ENCODE measurements at regions not wholly inside any gene's neighbourhood (a gene's known extent, or its start where the extent isn't known, plus 50 kb on each side); places are given as distances from the start of the nearest gene placed in this dataset.

GRCh38 chr18:55861266-55861665 is 273.3 kb upstream of the TCF4 start:
- ChIA-PET POLR2A (ENCODE audit: unreplicated experiment) (no interaction called here), CTCF (interaction anchor here (0.7 to 1.6 kb wide), 4 partner anchors 8 to 1787 kb away, joined by 3 to 4 read pairs (median 4); no protein-coding TSS in a partner anchor)
- Histone ChIP-seq H3K79me1 (ENCODE audit: low read depth in 1 of 2, low read length in 2 of 2) (no peaks in the 10 kb centered on the region), H2BK15ac (ENCODE audit: low read depth, low read length) (peak overlapping the region; percentile 94; the same call in 1 of the 3 replicates), H3K14ac (replicated peaks; ENCODE audit: low read depth, low read length) (peak overlapping the region; percentile 88), H3K27ac (ENCODE audit: insufficient read depth, low read length) (no peak overlapping the region), H4K5ac (ENCODE audit: low read depth, low read length) (peak overlapping the region; percentile 45; the same call in 1 of the 2 replicates), H2BK5ac (ENCODE audit: low read depth, low read length, poor library complexity, severe bottlenecking) (peak overlapping the region; percentile 64), H3K18ac (ENCODE audit: low read depth, low read length) (peak overlapping the region; percentile 58; the same call in 1 of the 2 replicates), H2AFZ (replicated peaks; ENCODE audit: low read length, poor library complexity) (peak overlapping the region; percentile 78), H3K9me1 (ENCODE audit: insufficient read depth, low read length) (peaks cover 10% of the 10 kb centered on the region; the same call in 1 of the 2 replicates), H2BK120ac (ENCODE audit: low read depth, low read length) (peak overlapping the region; percentile 88), H4K20me1 (ENCODE audit: insufficient read depth, low read length) (no peaks in the 10 kb centered on the region), H2AK9ac (replicated peaks; ENCODE audit: low read depth, low read length, poor library complexity) (no peak overlapping the region), H3K23ac (ENCODE audit: low read depth, low read length) (no peak overlapping the region; the same call in 1 of the 2 replicates), H3K56ac (ENCODE audit: extremely low read depth, insufficient read depth, low read length) (no peak overlapping the region), H3K36me3 (ENCODE audit: control insufficient read depth, insufficient read depth, low read length) (no peaks in the 10 kb centered on the region), H3K4me2 (ENCODE audit: low read depth, low read length) (no peak overlapping the region), H3K27me3 (ENCODE audit: control insufficient read depth, insufficient read depth, low read length) (no peaks in the 10 kb centered on the region), H3K9ac (ENCODE audit: low read depth, low read length) (no peak overlapping the region), H3K4me1 (ENCODE audit: control insufficient read depth, insufficient read depth, low read length) (no peaks in the 10 kb centered on the region), H2AK5ac (ENCODE audit: low read depth, low read length) (peak overlapping the region; percentile 97), H3K4me3 (ENCODE audit: insufficient read depth, low read depth, low read length) (no peak overlapping the region), H2BK20ac (ENCODE audit: low read depth, low read length) (peak overlapping the region; percentile 96), H3K4ac (ENCODE audit: low read depth, low read length) (peak overlapping the region; percentile 92), H3K9me3 (ENCODE audit: control insufficient read depth, insufficient read depth, low read length) (no peaks in the 10 kb centered on the region), H4K8ac (ENCODE audit: low read depth in 2 of 2, low read length in 2 of 2) (peak overlapping the region in 1 of 2 experiments; percentile 82; a peak in 1 of 4 replicates), H4K91ac (ENCODE audit: insufficient read depth, low read depth, low read length) (peak overlapping the region; percentile 83)
- TF ChIP-seq, protein P1, sequence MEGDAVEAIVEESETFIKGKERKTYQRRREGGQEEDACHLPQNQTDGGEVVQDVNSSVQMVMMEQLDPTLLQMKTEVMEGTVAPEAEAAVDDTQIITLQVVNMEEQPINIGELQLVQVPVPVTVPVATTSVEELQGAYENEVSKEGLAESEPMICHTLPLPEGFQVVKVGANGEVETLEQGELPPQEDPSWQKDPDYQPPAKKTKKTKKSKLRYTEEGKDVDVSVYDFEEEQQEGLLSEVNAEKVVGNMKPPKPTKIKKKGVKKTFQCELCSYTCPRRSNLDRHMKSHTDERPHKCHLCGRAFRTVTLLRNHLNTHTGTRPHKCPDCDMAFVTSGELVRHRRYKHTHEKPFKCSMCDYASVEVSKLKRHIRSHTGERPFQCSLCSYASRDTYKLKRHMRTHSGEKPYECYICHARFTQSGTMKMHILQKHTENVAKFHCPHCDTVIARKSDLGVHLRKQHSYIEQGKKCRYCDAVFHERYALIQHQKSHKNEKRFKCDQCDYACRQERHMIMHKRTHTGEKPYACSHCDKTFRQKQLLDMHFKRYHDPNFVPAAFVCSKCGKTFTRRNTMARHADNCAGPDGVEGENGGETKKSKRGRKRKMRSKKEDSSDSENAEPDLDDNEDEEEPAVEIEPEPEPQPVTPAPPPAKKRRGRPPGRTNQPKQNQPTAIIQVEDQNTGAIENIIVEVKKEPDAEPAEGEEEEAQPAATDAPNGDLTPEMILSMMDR (conservative IDR thresholded peaks at IDR 0.05; ENCODE audit: low read depth, low read length), result peak; percentile 54
- TF ChIP-seq MAFK (IDR thresholded peaks at IDR 0.05; ENCODE audit: low read depth, low read length) (no peak), MAZ (IDR thresholded peaks at IDR 0.05; ENCODE audit: borderline replicate concordance, low read depth, low read length) (no peak), SMC3 (IDR thresholded peaks at IDR 0.05; ENCODE audit: low read depth, low read length) (peak; percentile 56), NFE2L2 (IDR thresholded peaks at IDR 0.05; ENCODE audit: low read depth, low read length) (no peak), RAD21 (IDR thresholded peaks at IDR 0.05; ENCODE audit: low read length) (peak; percentile 58), RCOR1 (IDR thresholded peaks at IDR 0.05; ENCODE audit: insufficient replicate concordance, low read length) (no peak), CEBPB (IDR thresholded peaks at IDR 0.05; ENCODE audit: low read depth, low read length) (no peak)
- DNase-seq, result peak; percentile 60
- in situ Hi-C loops (cut with MboI; ENCODE audit: low sequenced_read_pairs), result no loop called here
- dilution Hi-C loops (cut with HindIII; ENCODE audit: low sequenced_read_pairs, unreplicated experiment), result no loop called here
- intact Hi-C loops (cut with micrococcal nuclease), result loop anchor here (5.0 to 10.0 kb wide), 3 partner anchors 66 to 519 kb away; partner anchors contain the start of gene TCF4
- WGBS, 2 experiments (ENCODE audit: extremely low coverage in 2 of 2, insufficient read length in 1 of 2), result no CpG with 5 or more reads among the region's 6 CpGs
- ATAC-seq (ENCODE audit: low read depth), result peak; percentile 59; the same call in 1 of the 2 replicates
- no TSS peak for BruUV-seq (replicated peaks)

All from IMR-90 (cell line).